ENCODE measurements at regions not wholly inside any gene's neighbourhood (a gene's known extent, or its start where the extent isn't known, plus 50 kb on each side); places are given as distances from the start of the nearest gene placed in this dataset.
A peak's percentile ranks its signal among the peaks of the same experiment; 100 is the strongest.

- DNase-seq, result no peak
These were observed 115.6 kb upstream of the SLC45A1 start for GRCh38 chr1:8202182-8202905.

- no peak for DNase-seq
These were observed 116.5 kb upstream of the SLC45A1 start for GRCh38 chr1:8201331-8201861.

GRCh38 chr1:8200317-8201115, 117.4 kb upstream of the SLC45A1 start:
- DNase-seq, result no peak

- DNase-seq, result no peak
These were observed 119.4 kb upstream of the SLC45A1 start for GRCh38 chr1:8198522-8198921.

GRCh38 chr1:8197493-8198282, 120.2 kb upstream of the SLC45A1 start:
- DNase-seq, result no peak

- DNase-seq, result no peak
These were observed 123.3 kb upstream of the SLC45A1 start for GRCh38 chr1:8194481-8195227.

GRCh38 chr1:8193840-8194406, 124.0 kb upstream of the SLC45A1 start:
- DNase-seq, result no peak

GRCh38 chr1:8191474-8191873, 126.4 kb upstream of the SLC45A1 start:
- no peak for DNase-seq

- DNase-seq, result no peak
These were observed 127.9 kb upstream of the SLC45A1 start for GRCh38 chr1:8189931-8190483.

- DNase-seq, result no peak
These were observed 132.5 kb upstream of the SLC45A1 start for GRCh38 chr1:8185400-8185799.

GRCh38 chr1:8184301-8184700, 133.6 kb upstream of the SLC45A1 start:
- no peak for DNase-seq

- DNase-seq, result peak; percentile 67
These were observed 135.7 kb upstream of the SLC45A1 start for GRCh38 chr1:8182034-8182761.

GRCh38 chr1:8179132-8179793, 138.7 kb upstream of the SLC45A1 start:
- no peak for DNase-seq

- DNase-seq, result no peak
These were observed 141.6 kb upstream of the SLC45A1 start for GRCh38 chr1:8176279-8176678.

GRCh38 chr1:8174807-8175206, 143.1 kb upstream of the SLC45A1 start:
- no peak for DNase-seq

GRCh38 chr1:8171751-8172464, 145.8 kb upstream of the ERRFI1 start:
- DNase-seq, result no peak

GRCh38 chr1:8170059-8170835, 144.1 kb upstream of the ERRFI1 start:
- no peak for DNase-seq

- peak; percentile 79 for DNase-seq
These were observed 143.4 kb upstream of the ERRFI1 start for GRCh38 chr1:8169364-8170058.
